Activated CD4-positive, alpha-beta T cell treated with anti-CD3 and anti-CD28 coated beads for 36 hours (primary cell): ENCODE measurements at regions not wholly inside any gene's neighbourhood (a gene's known extent, or its start where the extent isn't known, plus 50 kb on each side); places are given as distances from the start of the nearest gene placed in this dataset.
"Not testable (repeated sequence)": the region's sequence is repeated elsewhere in the genome, so short reads cannot be mapped to it uniquely, and the experiment has no call there.

ENCODE experiments used
- ATAC-seq: fragments of 200-7000 bp; cut with Tn5 transposase; one replicate; pipeline ENCODE4 v1.10.0; 2021; ENCODE audit warnings: mild to moderate bottlenecking, moderate library complexity
- CTCF ChIA-PET: fragments of 350-600 bp; sonication (Branson Sonifier 250); formaldehyde crosslinking; loops from one replicate; lab custom pipeline; 2021; ENCODE audit warnings: antibody characterized with exemption; lab: Charles Lee
- POLR2A ChIA-PET: fragments of 350-600 bp; sonication (Branson Sonifier 250); formaldehyde crosslinking; loops from one replicate; lab custom pipeline; 2021; ENCODE audit warnings: antibody characterized with exemption, inconsistent platforms; lab: Charles Lee
- DNase-seq: peaks from one replicate; pipeline ENCODE4 v3.0.0-alpha.2; 2020
- H3K27ac Mint-ChIP-seq: one replicate; pipeline ENCODE4 v1.8.0; 2021; ENCODE audit warnings: mixed read lengths
- H3K27me3 Mint-ChIP-seq: one replicate; pipeline ENCODE4 v1.8.0; 2021; ENCODE audit warnings: mixed read lengths
- H3K36me3 Mint-ChIP-seq: one replicate; pipeline ENCODE4 v1.8.0; 2021; ENCODE audit warnings: low read depth, mixed read lengths
- H3K4me1 Mint-ChIP-seq: one replicate; pipeline ENCODE4 v1.8.0; 2021; ENCODE audit warnings: mixed read lengths
- H3K4me3 Mint-ChIP-seq: one replicate; pipeline ENCODE4 v1.8.0; 2021; ENCODE audit warnings: mild to moderate bottlenecking, moderate library complexity, mixed read lengths
- H3K9me3 Mint-ChIP-seq: one replicate; pipeline ENCODE4 v1.8.0; 2021; ENCODE audit warnings: low read depth, mixed read lengths
- intact Hi-C, 2 experiments: fragments of 100-400 bp; cut with DNase I in 1 of 2; cut with micrococcal nuclease in 1 of 2; formaldehyde crosslinking; loops; one replicate each; pipeline versions ENCODE4 v1.14.2 to v1.15.1; 2022 to 2024; cut with DNase I, micrococcal nuclease

GRCh38 chr9:107585465-107585864 is 95.9 kb upstream of the KLF4 start:
- H3K9me3 Mint-ChIP-seq, result no peaks in the 10 kb centered on the region
- H3K4me1 Mint-ChIP-seq, result no peaks in the 10 kb centered on the region
- H3K27me3 Mint-ChIP-seq, result peaks cover 13% of the 10 kb centered on the region
- H3K36me3 Mint-ChIP-seq, result no peaks in the 10 kb centered on the region
- intact Hi-C loops, result no loop called here
- H3K4me3 Mint-ChIP-seq, result no peak overlapping the region
- ChIA-PET CTCF (no interaction called here), POLR2A (no interaction called here)
- DNase-seq (no peak), ATAC-seq (no peak)
- no peak overlapping the region for H3K27ac Mint-ChIP-seq

- Mint-ChIP-seq H3K9me3 (no peaks in the 10 kb centered on the region), H3K4me1 (no peaks in the 10 kb centered on the region), H3K27me3 (peaks cover 13% of the 10 kb centered on the region), H3K4me3 (no peak overlapping the region), H3K36me3 (no peaks in the 10 kb centered on the region), H3K27ac (no peak overlapping the region)
- DNase-seq (no peak), ATAC-seq (no peak)
- ChIA-PET CTCF (no interaction called here), POLR2A (no interaction called here)
- intact Hi-C loops, result no loop called here
Measured at GRCh38 chr9:107584944-107585343, 95.4 kb upstream of the KLF4 start.

GRCh38 chr9:107584186-107584585 is 94.6 kb upstream of the KLF4 start:
- intact Hi-C loops, result no loop called here
- ChIA-PET POLR2A (no interaction called here), CTCF (no interaction called here)
- DNase-seq (no peak), ATAC-seq (no peak)
- no peaks in the 10 kb centered on the region for H3K9me3 Mint-ChIP-seq
- peaks cover 12% of the 10 kb centered on the region for H3K27me3 Mint-ChIP-seq
- no peaks in the 10 kb centered on the region for H3K36me3 Mint-ChIP-seq
- H3K4me3 Mint-ChIP-seq, result no peak overlapping the region
- H3K27ac Mint-ChIP-seq, result no peak overlapping the region
- no peaks in the 10 kb centered on the region for H3K4me1 Mint-ChIP-seq

GRCh38 chr9:107577140-107577776 is 87.7 kb upstream of the KLF4 start:
- Mint-ChIP-seq H3K4me1 (no peaks in the 10 kb centered on the region), H3K4me3 (no peak overlapping the region), H3K9me3 (no peaks in the 10 kb centered on the region), H3K27me3 (no peaks in the 10 kb centered on the region), H3K36me3 (no peaks in the 10 kb centered on the region), H3K27ac (no peak overlapping the region)
- intact Hi-C loops, result no loop called here
- POLR2A ChIA-PET, result interaction anchor here (0.6 kb wide), 2 partner anchors 57 to 1508 kb away, joined by 3 to 5 read pairs; no protein-coding TSS in a partner anchor
- no peak for ATAC-seq
- CTCF ChIA-PET, result no interaction called here
- no peak for DNase-seq

DNA sequence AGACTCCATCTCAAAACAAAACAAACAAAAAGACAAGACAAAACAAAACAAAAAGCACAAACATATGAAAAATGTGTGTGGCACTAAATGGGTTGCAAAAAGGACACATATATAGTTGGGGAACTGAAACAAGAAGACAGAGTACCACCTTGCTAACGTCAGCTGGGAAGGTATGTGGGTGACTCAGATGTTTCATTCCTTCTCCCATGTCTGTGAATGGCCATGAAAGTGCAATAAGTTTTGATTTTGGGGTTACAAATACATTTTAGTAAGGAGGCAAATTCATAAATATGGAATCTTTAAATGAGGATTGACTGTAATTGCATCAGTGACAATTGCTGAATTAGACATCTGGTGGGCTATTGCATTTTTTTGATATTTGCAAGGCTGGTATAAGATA is 81.6 kb upstream of the KLF4 start:
- intact Hi-C loops, result no loop called here
- no peaks in the 10 kb centered on the region for H3K27me3 Mint-ChIP-seq
- ChIA-PET POLR2A (no interaction called here), CTCF (no interaction called here)
- no peak overlapping the region for H3K4me3 Mint-ChIP-seq
- no peaks in the 10 kb centered on the region for H3K36me3 Mint-ChIP-seq
- DNase-seq (no peak), ATAC-seq (no peak)
- H3K4me1 Mint-ChIP-seq, result no peaks in the 10 kb centered on the region
- no peaks in the 10 kb centered on the region for H3K9me3 Mint-ChIP-seq
- no peak overlapping the region for H3K27ac Mint-ChIP-seq

GRCh38 chr9:107569174-107569573 is 79.6 kb upstream of the KLF4 start:
- H3K4me1 Mint-ChIP-seq, result no peaks in the 10 kb centered on the region
- no peak overlapping the region for H3K27ac Mint-ChIP-seq
- ATAC-seq (no peak), DNase-seq (no peak)
- intact Hi-C loops, result no loop called here
- POLR2A ChIA-PET, result no interaction called here
- CTCF ChIA-PET, result no interaction called here
- no peaks in the 10 kb centered on the region for H3K27me3 Mint-ChIP-seq
- H3K9me3 Mint-ChIP-seq, result no peaks in the 10 kb centered on the region
- no peaks in the 10 kb centered on the region for H3K36me3 Mint-ChIP-seq
- H3K4me3 Mint-ChIP-seq, result no peak overlapping the region

DNA sequence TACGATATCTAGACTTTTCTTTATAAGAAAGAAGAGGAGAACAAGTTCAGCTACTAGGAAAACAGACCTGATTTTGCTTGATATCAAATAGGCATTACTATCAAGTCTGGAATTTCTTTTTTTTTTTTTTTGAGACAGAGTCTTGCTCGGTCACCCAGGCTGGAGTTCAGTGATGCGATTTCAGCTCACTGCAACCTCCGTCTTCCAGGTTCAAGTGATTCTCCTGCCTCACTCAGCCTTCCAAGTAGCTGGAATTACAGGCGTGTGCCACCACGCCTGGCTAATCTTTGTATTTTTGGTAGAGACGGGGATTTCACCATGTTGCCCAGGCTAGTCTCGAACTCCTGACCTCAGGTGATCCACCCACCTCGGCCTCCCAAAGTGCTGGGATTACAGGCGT is 78.8 kb upstream of the KLF4 start:
- CTCF ChIA-PET, DNase-seq, H3K4me3 Mint-ChIP-seq, H3K27ac Mint-ChIP-seq, ATAC-seq, H3K27me3 Mint-ChIP-seq, H3K36me3 Mint-ChIP-seq, POLR2A ChIA-PET, H3K4me1 Mint-ChIP-seq, intact Hi-C loops, H3K9me3 Mint-ChIP-seq: not testable (repeated sequence)

- CTCF ChIA-PET, result no interaction called here
- no peak for DNase-seq
- H3K9me3 Mint-ChIP-seq, result no peaks in the 10 kb centered on the region
Measured at GRCh38 chr9:107567462-107567861, 77.9 kb upstream of the KLF4 start.

DNA sequence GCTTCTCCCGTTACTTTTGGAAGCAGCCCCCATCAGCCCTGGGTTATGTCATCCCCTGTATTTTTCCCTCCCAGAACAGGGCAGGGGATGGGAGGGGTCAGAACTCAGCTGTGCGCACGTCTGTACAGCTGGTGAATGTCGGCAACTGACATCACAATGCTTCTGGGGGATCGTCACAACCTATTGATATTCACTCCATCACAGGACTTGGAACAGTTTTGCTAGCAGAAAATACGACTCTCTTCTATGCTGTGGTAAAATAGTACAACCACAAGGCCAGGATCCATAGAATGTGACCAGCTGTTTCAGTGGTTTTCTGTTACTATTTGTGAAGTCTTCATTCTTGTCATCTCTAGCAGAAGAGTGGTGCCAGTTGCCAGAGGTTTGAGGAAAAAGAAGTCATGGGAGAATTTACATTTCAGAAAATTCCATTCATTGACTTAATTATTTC is 77.1 kb upstream of the KLF4 start:
- Mint-ChIP-seq H3K4me3 (no peak overlapping the region), H3K36me3 (no peaks in the 10 kb centered on the region), H3K27ac (no peak overlapping the region), H3K4me1 (no peaks in the 10 kb centered on the region), H3K27me3 (no peaks in the 10 kb centered on the region), H3K9me3 (no peaks in the 10 kb centered on the region)
- ChIA-PET POLR2A (interaction anchor here (0.8 kb wide), 1 partner anchor 9 kb away, joined by 3 read pairs; no protein-coding TSS in a partner anchor), CTCF (interaction anchor here (0.6 kb wide), 2 partner anchors 348 to 429 kb away, joined by 3 to 4 read pairs; no protein-coding TSS in a partner anchor)
- intact Hi-C loops, result no loop called here
- DNase-seq (no peak), ATAC-seq (no peak)

More at GRCh38 chr9:107567462-107567861, 77.9 kb upstream of the KLF4 start:
- intact Hi-C loops, result no loop called here
- ATAC-seq, result no peak
- no peak overlapping the region for H3K4me3 Mint-ChIP-seq
- H3K27ac Mint-ChIP-seq, result no peak overlapping the region
- no peaks in the 10 kb centered on the region for H3K4me1 Mint-ChIP-seq
- no peaks in the 10 kb centered on the region for H3K36me3 Mint-ChIP-seq
- POLR2A ChIA-PET, result interaction anchor here (0.8 kb wide), 1 partner anchor 8 kb away, joined by 3 read pairs; no protein-coding TSS in a partner anchor
- no peaks in the 10 kb centered on the region for H3K27me3 Mint-ChIP-seq

GRCh38 chr9:107562798-107563197 is 73.2 kb upstream of the KLF4 start:
- H3K27me3 Mint-ChIP-seq, result no peaks in the 10 kb centered on the region
- H3K27ac Mint-ChIP-seq, result no peak overlapping the region
- intact Hi-C loops, result no loop called here
- no peaks in the 10 kb centered on the region for H3K4me1 Mint-ChIP-seq
- no peaks in the 10 kb centered on the region for H3K9me3 Mint-ChIP-seq
- CTCF ChIA-PET, result interaction anchor here (0.5 to 0.6 kb wide), 2 partner anchors 1274 to 1584 kb away, joined by 3 read pairs; no protein-coding TSS in a partner anchor
- POLR2A ChIA-PET, result no interaction called here
- no peak for ATAC-seq
- H3K4me3 Mint-ChIP-seq, result no peak overlapping the region
- no peak for DNase-seq
- H3K36me3 Mint-ChIP-seq, result no peaks in the 10 kb centered on the region

GRCh38 chr9:107559494-107560086 is 70.0 kb upstream of the KLF4 start:
- no peaks in the 10 kb centered on the region for H3K27me3 Mint-ChIP-seq
- no peak overlapping the region for H3K27ac Mint-ChIP-seq
- no peaks in the 10 kb centered on the region for H3K9me3 Mint-ChIP-seq
- intact Hi-C loops, result no loop called here
- ATAC-seq (no peak), DNase-seq (no peak)
- H3K4me1 Mint-ChIP-seq, result no peaks in the 10 kb centered on the region
- H3K4me3 Mint-ChIP-seq, result no peak overlapping the region
- ChIA-PET POLR2A (no interaction called here), CTCF (no interaction called here)
- H3K36me3 Mint-ChIP-seq, result no peaks in the 10 kb centered on the region
